Umbilical cord (tissue), 1 donor: ENCODE measurements at regions not wholly inside any gene's neighbourhood (a gene's known extent, or its start where the extent isn't known, plus 50 kb on each side); places are given as distances from the start of the nearest gene placed in this dataset.
"Not testable (repeated sequence)": the region's sequence is repeated elsewhere in the genome, so short reads cannot be mapped to it uniquely, and the experiment has no call there.

Experiments used
- DNase-seq: peaks from one replicate; pipeline ENCODE4 v3.0.0-alpha.2; 2015; ENCODE audit warnings: low spot score

- no peak for DNase-seq
Measured at GRCh38 chr13:109940637-109941036, 154.3 kb upstream of the IRS2 start.

GRCh38 chr13:109939838-109940237 lies 153.5 kb upstream of the IRS2 start:
- no peak for DNase-seq

- peak; percentile 10 for DNase-seq
Measured at GRCh38 chr13:109939180-109939579, 152.8 kb upstream of the IRS2 start.

GRCh38 chr13:109938255-109938936 lies 152.0 kb upstream of the IRS2 start:
- peak; percentile 77 for DNase-seq

- DNase-seq, result not testable (repeated sequence)
Measured at GRCh38 chr13:109934520-109934919, 148.1 kb upstream of the IRS2 start.

- no peak for DNase-seq
Measured at GRCh38 chr13:109933476-109933875, 147.1 kb upstream of the IRS2 start.

GRCh38 chr13:109924376-109924775 lies 138.0 kb upstream of the IRS2 start:
- no peak for DNase-seq

GRCh38 chr13:109922518-109922917 lies 136.1 kb upstream of the IRS2 start:
- DNase-seq, result no peak

- DNase-seq, result no peak
Measured at GRCh38 chr13:109919715-109920375, 133.5 kb upstream of the IRS2 start.

- DNase-seq, result no peak
Measured at GRCh38 chr13:109918179-109918711, 131.9 kb upstream of the IRS2 start.

- no peak for DNase-seq
Measured at GRCh38 chr13:109917422-109917821, 131.0 kb upstream of the IRS2 start.

GRCh38 chr13:109913936-109914510 lies 127.6 kb upstream of the IRS2 start:
- DNase-seq, result no peak

GRCh38 chr13:109913186-109913585 lies 126.8 kb upstream of the IRS2 start:
- no peak for DNase-seq

GRCh38 chr13:109910194-109910593 lies 123.8 kb upstream of the IRS2 start:
- DNase-seq, result peak; percentile 91

- no peak for DNase-seq
Measured at GRCh38 chr13:109906976-109907375, 120.6 kb upstream of the IRS2 start.

- no peak for DNase-seq
Measured at GRCh38 chr13:109904218-109904617, 117.8 kb upstream of the IRS2 start.

- no peak for DNase-seq
Measured at GRCh38 chr13:109900741-109901140, 114.4 kb upstream of the IRS2 start.

- peak; percentile 19 for DNase-seq
Measured at GRCh38 chr13:109900320-109900719, 113.9 kb upstream of the IRS2 start.

GRCh38 chr13:109899748-109900147 lies 113.4 kb upstream of the IRS2 start:
- no peak for DNase-seq

GRCh38 chr13:109899316-109899715 lies 112.9 kb upstream of the IRS2 start:
- DNase-seq, result peak; percentile 60

GRCh38 chr13:109897988-109898624 lies 111.7 kb upstream of the IRS2 start:
- DNase-seq, result no peak

GRCh38 chr13:109892101-109892500 lies 105.7 kb upstream of the IRS2 start:
- no peak for DNase-seq
